ENCODE measurements at regions not wholly inside any gene's neighbourhood (a gene's known extent, or its start where the extent isn't known, plus 50 kb on each side); places are given as distances from the start of the nearest gene placed in this dataset.

- Histone ChIP-seq H3K4me1 (ENCODE audit: control insufficient read depth in 1 of 2, insufficient read depth in 1 of 2, low read depth in 1 of 2, low read length in 1 of 2) (no peaks in the 10 kb centered on the region), H3K27me3 (no peaks in the 10 kb centered on the region), H3K27ac (no peak overlapping the region), H3K36me3 (no peaks in the 10 kb centered on the region), H3K9me3 (no peaks in the 10 kb centered on the region), H3K4me3 (ENCODE audit: low read depth in 1 of 2, low read length in 1 of 2) (no peak overlapping the region)
- TF ChIP-seq CTCF (IDR thresholded peaks at IDR 0.05), result no peak
Measured at GRCh38 chr1:188517139-188517538, 1688.4 kb downstream of the PLA2G4A start.

GRCh38 chr1:188551176-188551575, 1722.4 kb downstream of the PLA2G4A start:
- H3K27me3 ChIP-seq, result no peaks in the 10 kb centered on the region
- H3K27ac ChIP-seq, result no peak overlapping the region
- H3K4me3 ChIP-seq (ENCODE audit: low read depth in 1 of 2, low read length in 1 of 2), result no peak overlapping the region
- no peaks in the 10 kb centered on the region for H3K36me3 ChIP-seq
- H3K9me3 ChIP-seq, result no peaks in the 10 kb centered on the region
- no peak for TF ChIP-seq CTCF (IDR thresholded peaks at IDR 0.05)
- H3K4me1 ChIP-seq (ENCODE audit: control insufficient read depth in 1 of 2, insufficient read depth in 1 of 2, low read depth in 1 of 2, low read length in 1 of 2), result no peaks in the 10 kb centered on the region

GRCh38 chr1:188557053-188557452, 1728.3 kb downstream of the PLA2G4A start:
- TF ChIP-seq CTCF (IDR thresholded peaks at IDR 0.05), result no peak
- Histone ChIP-seq H3K36me3 (no peaks in the 10 kb centered on the region), H3K9me3 (no peaks in the 10 kb centered on the region)

GRCh38 chr1:188582911-188583532, 1754.3 kb downstream of the PLA2G4A start:
- no peaks in the 10 kb centered on the region for H3K9me3 ChIP-seq
- H3K4me3 ChIP-seq (ENCODE audit: low read depth in 1 of 2, low read length in 1 of 2), result no peak overlapping the region
- H3K36me3 ChIP-seq, result no peaks in the 10 kb centered on the region
- TF ChIP-seq CTCF (IDR thresholded peaks at IDR 0.05), result no peak
- no peaks in the 10 kb centered on the region for H3K4me1 ChIP-seq (ENCODE audit: control insufficient read depth in 1 of 2, insufficient read depth in 1 of 2, low read depth in 1 of 2, low read length in 1 of 2)
- no peak overlapping the region for H3K27ac ChIP-seq
- H3K27me3 ChIP-seq, result no peaks in the 10 kb centered on the region

More at GRCh38 chr1:188557053-188557452, 1728.3 kb downstream of the PLA2G4A start:
- no peak overlapping the region for H3K27ac ChIP-seq
- H3K27me3 ChIP-seq, result no peaks in the 10 kb centered on the region
- no peak overlapping the region for H3K4me3 ChIP-seq (ENCODE audit: low read depth in 1 of 2, low read length in 1 of 2)
- no peaks in the 10 kb centered on the region for H3K4me1 ChIP-seq (ENCODE audit: control insufficient read depth in 1 of 2, insufficient read depth in 1 of 2, low read depth in 1 of 2, low read length in 1 of 2)

GRCh38 chr1:188584119-188584518, 1755.4 kb downstream of the PLA2G4A start:
- no peaks in the 10 kb centered on the region for H3K36me3 ChIP-seq
- no peaks in the 10 kb centered on the region for H3K9me3 ChIP-seq
- no peaks in the 10 kb centered on the region for H3K27me3 ChIP-seq
- TF ChIP-seq CTCF (IDR thresholded peaks at IDR 0.05), result no peak
- H3K4me1 ChIP-seq (ENCODE audit: control insufficient read depth in 1 of 2, insufficient read depth in 1 of 2, low read depth in 1 of 2, low read length in 1 of 2), result no peaks in the 10 kb centered on the region
- no peak overlapping the region for H3K27ac ChIP-seq
- no peak overlapping the region for H3K4me3 ChIP-seq (ENCODE audit: low read depth in 1 of 2, low read length in 1 of 2)

Data from neutrophil (primary cell).